ENCODE measurements at regions not wholly inside any gene's neighbourhood (a gene's known extent, or its start where the extent isn't known, plus 50 kb on each side); places are given as distances from the start of the nearest gene placed in this dataset.
A peak's percentile ranks its signal among the peaks of the same experiment; 100 is the strongest.

DNA sequence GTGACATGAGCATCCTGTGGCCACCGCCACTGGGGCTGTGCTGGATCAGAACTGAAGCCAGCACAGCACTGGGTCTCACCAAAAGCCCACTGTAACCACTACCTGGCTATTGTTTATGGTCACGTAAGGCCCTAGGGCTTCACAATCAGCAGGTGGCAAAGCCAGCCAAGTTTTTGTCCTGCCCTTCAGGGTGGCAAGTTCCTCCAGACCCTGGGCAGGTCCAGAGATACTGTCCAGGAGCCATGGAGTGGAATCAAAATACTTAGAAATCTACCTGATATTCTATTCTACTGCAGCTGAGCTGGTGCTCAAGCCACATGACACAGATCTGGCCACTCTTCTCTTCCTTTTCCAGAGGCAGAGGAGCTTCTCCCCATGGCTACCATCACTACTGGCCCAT, 121.2 kb upstream of the CXXC4 start:
- no peak overlapping the region for H3K4me3 ChIP-seq
- 82 to 96% (median 88%) methylated on average over 2 of the region's 2 CpGs for WGBS, 4 donors
- no peak overlapping the region for H3K27ac ChIP-seq
- no peaks in the 10 kb centered on the region for H3K36me3 ChIP-seq (replicated peaks in 1 of 2)
- no peaks in the 10 kb centered on the region for H3K9me3 ChIP-seq (replicated peaks in 1 of 3)
- H3K4me1 ChIP-seq (replicated peaks in 1 of 2): no peaks in the 10 kb centered on the region
- DNase-seq: no peak
- intact Hi-C loops (cut with DNase I): no loop called here
- TF ChIP-seq, protein P1, sequence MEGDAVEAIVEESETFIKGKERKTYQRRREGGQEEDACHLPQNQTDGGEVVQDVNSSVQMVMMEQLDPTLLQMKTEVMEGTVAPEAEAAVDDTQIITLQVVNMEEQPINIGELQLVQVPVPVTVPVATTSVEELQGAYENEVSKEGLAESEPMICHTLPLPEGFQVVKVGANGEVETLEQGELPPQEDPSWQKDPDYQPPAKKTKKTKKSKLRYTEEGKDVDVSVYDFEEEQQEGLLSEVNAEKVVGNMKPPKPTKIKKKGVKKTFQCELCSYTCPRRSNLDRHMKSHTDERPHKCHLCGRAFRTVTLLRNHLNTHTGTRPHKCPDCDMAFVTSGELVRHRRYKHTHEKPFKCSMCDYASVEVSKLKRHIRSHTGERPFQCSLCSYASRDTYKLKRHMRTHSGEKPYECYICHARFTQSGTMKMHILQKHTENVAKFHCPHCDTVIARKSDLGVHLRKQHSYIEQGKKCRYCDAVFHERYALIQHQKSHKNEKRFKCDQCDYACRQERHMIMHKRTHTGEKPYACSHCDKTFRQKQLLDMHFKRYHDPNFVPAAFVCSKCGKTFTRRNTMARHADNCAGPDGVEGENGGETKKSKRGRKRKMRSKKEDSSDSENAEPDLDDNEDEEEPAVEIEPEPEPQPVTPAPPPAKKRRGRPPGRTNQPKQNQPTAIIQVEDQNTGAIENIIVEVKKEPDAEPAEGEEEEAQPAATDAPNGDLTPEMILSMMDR (IDR thresholded peaks at IDR 0.05): no peak
- TF ChIP-seq POLR2A (IDR thresholded peaks at IDR 0.05): no peak
- H3K27me3 ChIP-seq: no peaks in the 10 kb centered on the region

DNA sequence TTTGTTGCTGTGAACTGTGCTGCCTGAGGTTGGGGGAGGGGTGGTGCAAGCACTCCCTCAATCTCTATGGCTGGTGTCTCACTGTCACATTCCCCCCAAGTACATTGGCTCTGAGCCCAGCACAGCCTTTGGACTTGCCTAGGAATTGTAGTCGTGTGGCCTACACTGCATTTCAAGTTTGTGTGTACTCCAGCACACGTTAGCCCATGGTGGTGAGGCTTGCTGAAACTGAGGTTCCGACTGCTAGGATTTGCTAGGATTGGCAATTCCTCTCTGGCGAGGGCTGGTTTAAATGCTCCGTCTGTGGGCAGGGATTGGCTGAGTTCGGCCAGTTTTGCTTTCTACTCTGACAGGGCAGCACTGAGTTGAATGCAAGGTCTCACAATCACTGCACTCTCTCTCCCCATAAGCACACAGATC, 121.7 kb upstream of the CXXC4 start:
- no peak overlapping the region for H3K27ac ChIP-seq
- TF ChIP-seq, protein P1 (IDR thresholded peaks at IDR 0.05): no peak
- no peak for TF ChIP-seq POLR2A (IDR thresholded peaks at IDR 0.05)
- H3K4me3 ChIP-seq: no peak overlapping the region
- H3K9me3 ChIP-seq (replicated peaks in 1 of 3): no peaks in the 10 kb centered on the region
- no peaks in the 10 kb centered on the region for H3K36me3 ChIP-seq (replicated peaks in 1 of 2)
- H3K4me1 ChIP-seq (replicated peaks in 1 of 2): no peaks in the 10 kb centered on the region
- peak in 5 of 7 donors; percentile 3 to 53 (median 14) for DNase-seq
- WGBS, 4 donors: 44 to 70% (median 50%) methylated on average over 5 to 6 of the region's 6 CpGs
- intact Hi-C loops (cut with DNase I): no loop called here
- H3K27me3 ChIP-seq: no peaks in the 10 kb centered on the region

DNA sequence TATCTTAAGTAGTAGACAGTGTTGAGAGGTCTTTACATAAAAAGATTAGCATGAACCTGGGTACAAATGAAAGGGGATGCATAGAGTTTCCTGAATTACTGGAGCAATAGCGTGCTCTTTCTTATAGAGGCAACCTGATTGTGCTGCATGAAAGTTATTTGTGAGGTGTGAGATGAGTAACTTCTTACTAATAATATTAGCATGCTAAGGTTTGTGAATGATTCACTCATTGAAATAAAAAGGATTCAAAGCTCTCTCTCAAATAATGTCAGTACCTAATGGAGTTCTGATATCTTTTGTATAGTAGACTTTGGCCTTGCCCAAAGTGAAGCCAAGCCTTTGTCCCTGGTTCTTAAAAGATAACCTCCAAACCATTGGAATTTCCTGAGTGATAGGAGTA, 131.0 kb upstream of the CXXC4 start:
- intact Hi-C loops (cut with DNase I): no loop called here
- Histone ChIP-seq H3K4me3 (no peak overlapping the region), H3K27ac (no peak overlapping the region), H3K4me1 (replicated peaks in 1 of 2) (no peaks in the 10 kb centered on the region), H3K9me3 (replicated peaks in 1 of 3) (no peaks in the 10 kb centered on the region), H3K27me3 (no peaks in the 10 kb centered on the region), H3K36me3 (replicated peaks in 1 of 2) (no peaks in the 10 kb centered on the region)
- WGBS, 4 donors: 88 to 96% (median 92%) methylated on average over 1 of the region's 1 CpG
- TF ChIP-seq, protein P1 (IDR thresholded peaks at IDR 0.05): no peak
- no peak for TF ChIP-seq POLR2A (IDR thresholded peaks at IDR 0.05)
- no peak for DNase-seq

DNA sequence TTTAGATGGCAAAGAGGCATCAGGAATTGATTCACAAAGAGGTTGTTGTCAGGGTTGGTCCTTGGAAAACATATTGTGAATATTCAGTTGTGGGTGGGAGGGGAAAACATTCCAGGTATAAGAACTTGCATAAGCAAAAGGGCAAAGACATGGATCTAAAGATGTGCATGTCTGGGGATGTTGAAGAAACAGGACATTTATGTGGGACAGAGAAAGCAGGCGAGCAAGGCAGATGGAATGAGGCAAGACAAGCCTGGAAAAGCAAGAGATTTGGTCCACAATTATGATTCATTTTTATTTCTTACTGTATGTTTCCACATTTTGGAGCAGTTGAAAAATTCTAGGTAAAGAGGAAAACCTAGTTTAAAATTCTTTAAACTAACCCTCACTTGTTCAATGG, 134.9 kb upstream of the CXXC4 start:
- TF ChIP-seq, protein P1 (IDR thresholded peaks at IDR 0.05): no peak
- TF ChIP-seq POLR2A (IDR thresholded peaks at IDR 0.05): no peak
- intact Hi-C loops (cut with DNase I): no loop called here
- Histone ChIP-seq H3K27me3 (no peaks in the 10 kb centered on the region), H3K36me3 (replicated peaks in 1 of 2) (no peaks in the 10 kb centered on the region), H3K27ac (no peak overlapping the region), H3K9me3 (replicated peaks in 1 of 3) (no peaks in the 10 kb centered on the region), H3K4me1 (replicated peaks in 1 of 2) (no peaks in the 10 kb centered on the region), H3K4me3 (no peak overlapping the region)
- DNase-seq: no peak
- WGBS, 4 donors: 83 to 91% (median 86%) methylated on average over 1 of the region's 1 CpG

Data from adrenal gland (tissue), 9 donors.